AG04449 (cell line): ENCODE measurements at regions not wholly inside any gene's neighbourhood (a gene's known extent, or its start where the extent isn't known, plus 50 kb on each side); places are given as distances from the start of the nearest gene placed in this dataset.

Experiments used
- CTCF ChIA-PET: fragments of 350-600 bp; formaldehyde crosslinking; extraction: SDS; loops from one replicate; lab custom pipeline; 2021; ENCODE audit warnings: antibody characterized with exemption; lab: Yijun Ruan, JAX
- POLR2A ChIA-PET: fragments of 400-600, 350-600 bp; formaldehyde crosslinking; extraction: SDS; loops from one replicate; lab custom pipeline; 2020; ENCODE audit warnings: antibody characterized with exemption, inconsistent platforms; lab: Yijun Ruan, JAX
- DNase-seq: peaks from one replicate; pipeline ENCODE4 v3.0.0-alpha.2; 2010; ENCODE audit warnings: low read depth, low spot score
- H3K4me3 ChIP-seq: 2 replicates; pipeline ENCODE4 v1.5.1; 2011; ENCODE audit warnings: low read depth, mild to moderate bottlenecking, control low read depth, low read length
- TF ChIP-seq, protein P1 (sequence below): IDR thresholded peaks from one replicate; pipeline ENCODE4 v1.5.1; 2011; ENCODE audit warnings: mild to moderate bottlenecking, moderate library complexity, low read length, control low read depth, inconsistent platforms; ENCODE audit not compliant: insufficient read depth; ENCODE audit errors: missing control alignments

DNA sequence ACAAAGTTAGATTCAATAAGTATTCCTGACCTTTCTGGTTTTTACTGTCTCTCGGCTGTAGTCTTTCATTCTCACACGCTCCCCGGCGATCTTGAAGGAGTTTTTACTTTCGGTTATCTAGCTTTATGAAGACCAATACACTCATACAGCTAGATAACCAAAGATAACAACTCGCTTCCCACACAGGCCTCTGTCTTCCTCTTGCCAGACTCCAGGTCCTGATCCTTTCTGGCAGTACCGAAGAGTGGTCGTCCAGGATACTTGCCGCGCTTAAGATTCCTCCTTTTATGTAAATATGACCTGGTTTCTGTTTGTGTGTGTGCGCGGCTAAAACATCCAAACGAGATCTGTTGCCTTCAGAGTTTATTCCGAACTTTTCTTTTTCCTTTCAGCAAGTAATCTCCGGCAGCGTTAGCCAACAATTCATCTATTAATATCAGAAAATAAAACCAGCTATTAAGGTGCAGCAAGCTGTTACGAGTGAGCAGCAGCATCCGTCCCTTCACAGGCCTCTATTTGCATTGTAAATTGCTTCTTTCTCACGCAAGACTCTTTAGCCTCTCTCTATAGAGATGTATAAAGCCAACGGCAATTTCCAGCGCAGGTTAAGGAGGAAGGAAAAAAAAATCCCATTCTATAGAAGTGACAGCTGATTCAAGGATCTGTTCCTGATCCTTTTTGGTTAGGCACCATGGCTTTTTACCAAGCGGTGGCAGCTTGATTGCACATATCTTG is 216.1 kb downstream of the MEF2C start:
- peak overlapping the region; percentile 45 for H3K4me3 ChIP-seq
- TF ChIP-seq, protein P1, sequence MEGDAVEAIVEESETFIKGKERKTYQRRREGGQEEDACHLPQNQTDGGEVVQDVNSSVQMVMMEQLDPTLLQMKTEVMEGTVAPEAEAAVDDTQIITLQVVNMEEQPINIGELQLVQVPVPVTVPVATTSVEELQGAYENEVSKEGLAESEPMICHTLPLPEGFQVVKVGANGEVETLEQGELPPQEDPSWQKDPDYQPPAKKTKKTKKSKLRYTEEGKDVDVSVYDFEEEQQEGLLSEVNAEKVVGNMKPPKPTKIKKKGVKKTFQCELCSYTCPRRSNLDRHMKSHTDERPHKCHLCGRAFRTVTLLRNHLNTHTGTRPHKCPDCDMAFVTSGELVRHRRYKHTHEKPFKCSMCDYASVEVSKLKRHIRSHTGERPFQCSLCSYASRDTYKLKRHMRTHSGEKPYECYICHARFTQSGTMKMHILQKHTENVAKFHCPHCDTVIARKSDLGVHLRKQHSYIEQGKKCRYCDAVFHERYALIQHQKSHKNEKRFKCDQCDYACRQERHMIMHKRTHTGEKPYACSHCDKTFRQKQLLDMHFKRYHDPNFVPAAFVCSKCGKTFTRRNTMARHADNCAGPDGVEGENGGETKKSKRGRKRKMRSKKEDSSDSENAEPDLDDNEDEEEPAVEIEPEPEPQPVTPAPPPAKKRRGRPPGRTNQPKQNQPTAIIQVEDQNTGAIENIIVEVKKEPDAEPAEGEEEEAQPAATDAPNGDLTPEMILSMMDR: no peak
- no peak for DNase-seq
- ChIA-PET POLR2A (interaction anchor here (0.7 kb wide), 1 partner anchor 1885 kb away, joined by 3 read pairs; no protein-coding TSS in a partner anchor), CTCF (interaction anchor here (1.6 kb wide), 1 partner anchor 24 kb away, joined by 4 read pairs; no protein-coding TSS in a partner anchor)

DNA sequence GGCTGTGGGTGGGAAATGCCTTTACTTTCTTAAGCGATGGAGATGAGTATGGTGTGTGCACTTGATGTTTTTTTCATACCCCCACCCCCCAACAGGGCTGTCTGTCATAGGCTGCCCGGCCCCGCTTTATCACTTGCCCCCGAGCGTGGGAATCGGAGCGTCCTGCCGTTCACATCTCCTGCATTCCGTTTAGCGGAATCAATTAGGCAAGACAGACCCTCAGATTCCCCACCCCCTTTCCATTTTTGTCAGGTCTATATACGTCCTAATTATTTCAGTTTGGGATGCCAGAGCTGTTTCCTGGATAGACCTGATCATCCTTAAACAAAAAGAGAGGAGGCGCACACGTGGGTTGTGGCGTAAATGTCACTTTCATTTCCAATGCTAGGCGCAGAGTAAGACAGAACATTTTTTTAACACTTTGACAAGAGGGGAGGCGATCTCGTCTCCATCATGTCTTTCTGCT is 217.2 kb downstream of the MEF2C start:
- no peak for DNase-seq
- ChIA-PET CTCF (interaction anchor here (0.7 to 1.6 kb wide), 3 partner anchors 10 to 392 kb away, joined by 3 to 4 read pairs (median 3); no protein-coding TSS in a partner anchor), POLR2A (no interaction called here)
- no peak overlapping the region for H3K4me3 ChIP-seq
- TF ChIP-seq, protein P1: no peak

DNA sequence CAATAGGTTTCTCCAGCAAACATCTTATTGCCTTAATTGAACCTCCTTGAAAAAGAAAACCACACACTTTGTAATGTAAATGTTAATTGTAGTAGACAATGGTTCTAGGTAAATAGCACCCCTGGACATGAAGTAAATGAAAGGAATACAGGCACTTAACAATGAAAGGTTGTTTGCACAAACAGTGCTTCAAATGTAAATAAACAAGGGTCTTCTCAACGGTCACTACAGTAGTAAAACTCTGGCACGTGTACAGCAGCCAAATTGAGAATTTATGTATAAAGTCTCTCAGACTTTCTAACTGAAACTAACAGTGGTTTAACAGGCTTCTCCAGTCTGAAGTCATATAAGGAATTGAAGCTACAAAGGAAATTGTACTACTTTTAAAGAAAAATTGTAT is 218.3 kb downstream of the MEF2C start:
- H3K4me3 ChIP-seq: no peak overlapping the region
- ChIA-PET POLR2A (no interaction called here), CTCF (interaction anchor here (0.8 to 1.1 kb wide), 2 partner anchors 11 to 26 kb away, joined by 3 to 4 read pairs; no protein-coding TSS in a partner anchor)
- TF ChIP-seq, protein P1: no peak
- no peak for DNase-seq

DNA sequence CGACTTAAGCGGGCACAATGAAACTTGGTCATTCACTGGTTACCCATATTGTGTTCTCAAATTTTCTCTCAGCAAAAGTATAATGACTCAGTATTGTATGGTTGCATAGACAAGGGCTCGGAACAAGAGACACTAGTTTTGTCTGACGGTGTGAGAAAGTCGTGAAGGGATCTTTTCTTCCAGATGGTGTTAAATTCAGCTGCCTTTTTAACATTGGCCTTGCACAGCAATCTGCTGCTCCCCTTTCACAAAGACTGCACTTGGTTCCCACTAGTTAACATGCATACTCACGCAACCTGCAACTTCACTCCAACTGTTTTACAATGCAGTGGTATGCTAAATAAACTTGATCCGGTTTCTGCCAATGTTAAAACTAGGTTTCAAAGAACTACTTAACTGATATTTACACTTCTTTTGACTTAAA is 219.2 kb downstream of the MEF2C start:
- TF ChIP-seq, protein P1: no peak
- CTCF ChIA-PET: no interaction called here
- no peak for DNase-seq
- no peak overlapping the region for H3K4me3 ChIP-seq
- POLR2A ChIA-PET: no interaction called here

DNA sequence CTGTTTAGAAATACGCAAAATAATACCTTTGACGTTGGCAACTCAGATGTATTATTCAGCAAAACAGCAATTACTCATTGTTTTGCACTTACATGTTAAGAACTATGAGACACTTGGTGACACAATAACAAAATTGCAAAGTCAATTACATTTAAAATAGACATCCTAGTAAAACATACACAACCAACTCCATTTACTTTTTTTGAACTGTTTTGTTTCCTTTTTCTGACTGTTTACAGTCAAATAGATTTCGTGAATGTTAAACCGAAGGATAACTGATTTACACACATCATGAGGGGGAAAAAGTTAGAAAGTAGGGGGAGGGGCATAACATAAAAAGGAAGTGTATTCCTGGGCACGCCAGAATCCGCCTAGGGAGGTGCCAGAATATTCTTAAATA is 220.1 kb downstream of the MEF2C start:
- no peak overlapping the region for H3K4me3 ChIP-seq
- ChIA-PET CTCF (no interaction called here), POLR2A (no interaction called here)
- TF ChIP-seq, protein P1: no peak
- DNase-seq: no peak

DNA sequence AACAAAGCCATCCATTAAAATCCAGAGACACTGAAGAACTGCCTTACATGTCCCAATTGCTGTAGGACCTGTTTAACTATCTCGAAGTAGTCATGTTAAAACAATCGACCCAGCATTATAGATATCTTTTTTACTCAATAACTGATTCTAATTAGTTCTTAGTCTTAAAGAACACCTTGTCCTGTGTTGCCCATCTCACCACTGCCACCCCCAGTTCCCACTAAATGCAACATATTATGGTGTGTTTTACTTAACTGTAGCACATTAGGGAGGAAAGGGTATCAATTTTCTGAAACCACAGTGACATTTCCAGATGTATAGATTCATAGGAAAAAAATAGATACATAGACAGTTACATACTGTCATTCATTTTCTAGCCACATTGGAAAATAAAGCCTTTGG is 221.2 kb downstream of the MEF2C start:
- no peak for DNase-seq
- TF ChIP-seq, protein P1: no peak
- ChIA-PET POLR2A (no interaction called here), CTCF (no interaction called here)
- H3K4me3 ChIP-seq: no peak overlapping the region
